AG09309 (cell line): ENCODE measurements at regions not wholly inside any gene's neighbourhood (a gene's known extent, or its start where the extent isn't known, plus 50 kb on each side); places are given as distances from the start of the nearest gene placed in this dataset.

Experiments
- DNase-seq: peaks from one replicate; pipeline ENCODE4 v3.0.0-alpha.2; 2010; ENCODE audit warnings: low read depth
- H3K4me3 ChIP-seq: 2 replicates; pipeline ENCODE4 v1.5.1; 2011; ENCODE audit warnings: mild to moderate bottlenecking, low read depth, low read length, moderate library complexity; ENCODE audit not compliant: control insufficient read depth
- TF ChIP-seq, protein P1 (sequence below): IDR thresholded peaks from 2 replicates; pipeline ENCODE4 v1.5.1; 2011; ENCODE audit warnings: mild to moderate bottlenecking, low read depth, low read length, inconsistent platforms; ENCODE audit not compliant: insufficient read depth, control insufficient read depth; ENCODE audit errors: missing control alignments

DNA sequence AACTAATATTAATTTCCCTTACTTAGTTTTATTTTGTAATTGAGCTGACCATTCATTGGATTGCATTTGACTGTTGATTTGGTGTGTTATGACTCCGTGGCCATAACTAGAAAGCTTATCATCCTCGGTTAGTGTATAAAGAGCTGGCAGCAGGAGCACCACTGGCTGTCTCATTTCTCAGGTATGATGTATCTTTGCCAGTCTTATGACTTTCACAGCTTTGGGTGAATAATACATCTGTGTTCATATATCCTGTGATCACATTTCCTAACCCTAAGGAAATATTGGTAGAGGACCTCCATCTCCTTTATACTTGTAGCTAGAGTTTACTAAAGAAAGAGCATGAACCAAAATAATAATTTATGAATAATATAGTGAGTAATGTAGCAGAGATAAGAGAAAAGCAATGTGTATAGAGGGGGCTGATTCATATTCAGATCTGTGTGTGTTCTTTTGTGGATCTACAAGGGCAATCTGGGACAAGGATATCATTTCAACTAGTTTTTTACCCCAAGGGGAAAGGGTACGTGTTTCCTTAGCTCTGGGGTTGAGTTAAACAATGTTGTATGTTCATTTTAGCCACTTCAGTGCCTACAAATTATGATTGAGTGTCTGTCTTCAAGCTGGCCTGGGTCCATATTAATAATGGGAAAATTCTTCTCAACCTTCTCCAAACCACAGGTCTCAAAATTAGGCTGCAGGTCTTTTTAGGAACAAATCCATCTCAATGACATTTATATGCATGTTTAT, 901.7 kb downstream of the NTRK3 start:
- no peak overlapping the region for H3K4me3 ChIP-seq
- TF ChIP-seq, protein P1, sequence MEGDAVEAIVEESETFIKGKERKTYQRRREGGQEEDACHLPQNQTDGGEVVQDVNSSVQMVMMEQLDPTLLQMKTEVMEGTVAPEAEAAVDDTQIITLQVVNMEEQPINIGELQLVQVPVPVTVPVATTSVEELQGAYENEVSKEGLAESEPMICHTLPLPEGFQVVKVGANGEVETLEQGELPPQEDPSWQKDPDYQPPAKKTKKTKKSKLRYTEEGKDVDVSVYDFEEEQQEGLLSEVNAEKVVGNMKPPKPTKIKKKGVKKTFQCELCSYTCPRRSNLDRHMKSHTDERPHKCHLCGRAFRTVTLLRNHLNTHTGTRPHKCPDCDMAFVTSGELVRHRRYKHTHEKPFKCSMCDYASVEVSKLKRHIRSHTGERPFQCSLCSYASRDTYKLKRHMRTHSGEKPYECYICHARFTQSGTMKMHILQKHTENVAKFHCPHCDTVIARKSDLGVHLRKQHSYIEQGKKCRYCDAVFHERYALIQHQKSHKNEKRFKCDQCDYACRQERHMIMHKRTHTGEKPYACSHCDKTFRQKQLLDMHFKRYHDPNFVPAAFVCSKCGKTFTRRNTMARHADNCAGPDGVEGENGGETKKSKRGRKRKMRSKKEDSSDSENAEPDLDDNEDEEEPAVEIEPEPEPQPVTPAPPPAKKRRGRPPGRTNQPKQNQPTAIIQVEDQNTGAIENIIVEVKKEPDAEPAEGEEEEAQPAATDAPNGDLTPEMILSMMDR, result no peak
- peak; percentile 52 for DNase-seq

DNA sequence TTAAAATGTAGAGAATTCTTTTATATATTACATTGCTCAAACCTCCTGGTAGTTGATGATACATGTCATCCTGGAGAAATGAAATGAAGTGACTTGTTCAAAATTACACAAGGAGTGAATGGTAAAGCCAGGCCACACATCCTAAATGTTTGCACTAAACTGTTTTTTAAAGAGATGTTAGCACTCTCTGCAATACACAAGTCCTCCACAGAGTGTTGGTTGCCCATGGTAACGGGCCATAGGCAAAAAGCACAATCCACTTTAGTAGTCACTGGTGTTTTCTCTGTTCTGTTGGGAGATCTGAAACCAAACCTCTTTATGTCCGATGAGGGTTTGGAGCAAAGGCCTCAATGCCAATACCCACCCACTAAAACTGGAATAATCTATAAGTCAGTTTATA, 907.4 kb downstream of the NTRK3 start:
- TF ChIP-seq, protein P1, result no peak
- no peak for DNase-seq
- H3K4me3 ChIP-seq, result no peak overlapping the region

DNA sequence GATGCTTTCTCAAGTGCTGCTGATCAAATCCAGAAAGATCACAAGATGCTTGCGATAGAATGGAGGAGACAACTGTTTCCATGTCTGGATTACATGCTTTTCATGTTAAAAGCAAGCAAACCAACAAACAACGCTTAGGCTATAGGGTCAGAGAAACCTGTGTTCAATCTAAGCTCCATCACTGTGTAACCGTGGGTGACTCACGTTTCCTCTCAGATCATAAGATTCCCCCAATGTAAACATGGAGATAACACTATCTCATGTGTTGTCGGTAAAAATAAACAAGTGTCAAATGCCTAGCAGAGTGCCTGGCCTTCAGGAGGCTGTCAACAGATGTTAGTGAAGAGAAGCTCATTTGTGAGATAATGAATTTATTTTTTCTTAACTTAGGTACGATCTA, 907.8 kb downstream of the NTRK3 start:
- no peak for DNase-seq
- no peak overlapping the region for H3K4me3 ChIP-seq
- TF ChIP-seq, protein P1, result no peak

DNA sequence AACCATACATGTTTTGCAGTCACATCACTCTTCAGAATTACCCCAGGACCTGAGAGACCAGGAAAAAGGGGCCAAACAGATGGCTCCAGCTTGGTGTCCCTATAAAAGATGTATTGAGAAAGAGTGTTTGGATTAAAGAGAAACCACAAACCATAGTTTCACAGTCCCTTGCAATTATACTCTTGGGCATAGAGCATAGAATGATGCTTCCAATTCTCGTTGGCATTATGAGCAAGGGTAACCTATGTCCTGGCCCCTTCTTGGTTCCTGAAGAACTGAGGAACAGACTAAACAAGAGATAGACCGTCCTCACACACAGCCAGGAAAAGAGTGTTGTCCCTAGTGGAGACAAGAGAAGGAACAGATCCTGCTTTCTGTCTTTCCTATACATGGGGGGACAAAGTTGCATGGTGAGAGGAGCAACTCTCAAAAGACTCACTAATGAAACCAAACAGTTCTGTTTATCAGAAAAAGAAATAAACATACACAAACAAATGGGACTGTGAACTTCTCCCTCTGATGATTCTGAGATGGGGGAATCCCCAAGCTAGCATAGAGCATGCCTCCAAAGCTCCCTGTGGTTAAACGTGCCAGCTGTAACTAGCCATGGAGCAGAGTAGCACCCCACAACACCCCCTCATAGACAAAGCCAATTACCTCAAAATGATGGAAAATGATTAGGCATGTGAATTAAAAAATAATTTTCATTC, 908.6 kb downstream of the NTRK3 start:
- DNase-seq, result no peak
- TF ChIP-seq, protein P1, result no peak

DNA sequence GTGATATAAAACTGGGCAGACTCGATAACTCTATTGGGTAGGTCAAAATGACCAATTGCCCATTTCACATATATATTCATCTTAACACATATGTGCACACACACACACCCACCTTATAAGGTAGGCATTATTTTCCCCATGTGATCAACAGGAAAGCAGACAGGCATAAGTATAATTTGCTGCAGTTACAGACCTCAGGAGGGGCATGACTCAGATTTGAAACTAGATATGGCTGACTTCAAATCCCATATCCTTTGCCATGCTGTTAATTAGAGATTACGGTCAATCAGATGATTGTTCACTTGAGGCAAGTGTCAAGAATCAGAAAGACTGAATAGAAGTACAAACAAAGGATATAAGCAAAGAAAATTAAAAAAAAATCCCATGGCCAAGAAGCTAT, 910.6 kb downstream of the NTRK3 start:
- H3K4me3 ChIP-seq, result no peak overlapping the region
- TF ChIP-seq, protein P1, result no peak
- no peak for DNase-seq

More for the DNA sequence above, 908.6 kb downstream of the NTRK3 start:
- H3K4me3 ChIP-seq, result no peak overlapping the region

DNA sequence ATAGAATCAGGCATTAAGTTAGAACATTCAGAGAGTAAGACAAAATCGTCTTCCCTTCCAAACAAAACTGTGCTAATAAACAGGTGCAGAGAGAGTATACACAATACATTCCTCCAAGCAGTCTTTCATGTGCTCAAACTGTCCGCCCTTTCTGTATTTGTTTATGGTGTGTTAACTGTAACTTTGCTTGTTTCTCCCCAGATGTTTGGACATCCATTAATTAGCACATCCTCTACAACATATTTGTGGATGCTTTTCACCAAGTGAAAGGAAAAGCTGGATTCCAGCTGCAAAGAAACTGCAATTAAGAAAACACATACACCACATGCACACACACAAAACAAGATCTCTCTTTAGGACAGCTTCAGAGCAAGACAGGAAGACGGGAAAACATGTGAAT, 912.6 kb downstream of the NTRK3 start:
- TF ChIP-seq, protein P1, result no peak

DNA sequence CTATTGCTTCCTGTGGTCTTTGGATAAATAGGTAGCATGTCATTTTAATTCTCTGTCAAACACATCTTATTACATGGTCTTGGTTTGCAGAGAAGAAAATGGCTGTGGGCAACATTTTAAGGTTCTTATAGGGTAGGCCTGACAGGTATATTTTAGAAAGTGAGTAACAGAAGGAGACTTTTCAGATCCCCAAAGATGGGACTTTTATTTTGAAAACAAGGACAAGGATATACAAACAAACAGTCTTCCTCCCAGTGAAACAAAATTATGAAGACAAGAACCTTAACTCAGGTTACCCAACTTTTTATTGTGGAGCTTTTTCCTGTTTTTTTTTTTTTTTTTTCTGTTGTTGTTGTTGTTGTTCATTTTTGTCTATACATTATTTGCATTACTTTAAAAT, 916.2 kb downstream of the NTRK3 start:
- no peak overlapping the region for H3K4me3 ChIP-seq
- no peak for DNase-seq
- TF ChIP-seq, protein P1, result no peak

More for the DNA sequence above, 912.6 kb downstream of the NTRK3 start:
- no peak for DNase-seq
- no peak overlapping the region for H3K4me3 ChIP-seq
